Esophagus squamous epithelium (tissue), 4 donors: ENCODE measurements at regions not wholly inside any gene's neighbourhood (a gene's known extent, or its start where the extent isn't known, plus 50 kb on each side); places are given as distances from the start of the nearest gene placed in this dataset.

Experiments
- POLR2A ChIP-seq, 4 donors: fragments of 450-650 bp; IDR thresholded peaks; one replicate each; pipeline ENCODE4 v1.6.1; 2017; ENCODE audit warnings: antibody characterized with exemption in 4 of 4, mild to moderate bottlenecking in 4 of 4, moderate library complexity in 3 of 4
- TF ChIP-seq, protein P1 (sequence below), 6 experiments: fragments of 450-650 bp in 4 of 6; fragments of 200-600 bp in 2 of 6; sonication (generic) in 2 of 6; IDR thresholded peaks; one replicate each; pipeline ENCODE4 v1.5.1; 2016 to 2019; ENCODE audit warnings: antibody characterized with exemption in 6 of 6, mild to moderate bottlenecking in 4 of 6, moderate library complexity in 4 of 6

- TF ChIP-seq, protein P1, sequence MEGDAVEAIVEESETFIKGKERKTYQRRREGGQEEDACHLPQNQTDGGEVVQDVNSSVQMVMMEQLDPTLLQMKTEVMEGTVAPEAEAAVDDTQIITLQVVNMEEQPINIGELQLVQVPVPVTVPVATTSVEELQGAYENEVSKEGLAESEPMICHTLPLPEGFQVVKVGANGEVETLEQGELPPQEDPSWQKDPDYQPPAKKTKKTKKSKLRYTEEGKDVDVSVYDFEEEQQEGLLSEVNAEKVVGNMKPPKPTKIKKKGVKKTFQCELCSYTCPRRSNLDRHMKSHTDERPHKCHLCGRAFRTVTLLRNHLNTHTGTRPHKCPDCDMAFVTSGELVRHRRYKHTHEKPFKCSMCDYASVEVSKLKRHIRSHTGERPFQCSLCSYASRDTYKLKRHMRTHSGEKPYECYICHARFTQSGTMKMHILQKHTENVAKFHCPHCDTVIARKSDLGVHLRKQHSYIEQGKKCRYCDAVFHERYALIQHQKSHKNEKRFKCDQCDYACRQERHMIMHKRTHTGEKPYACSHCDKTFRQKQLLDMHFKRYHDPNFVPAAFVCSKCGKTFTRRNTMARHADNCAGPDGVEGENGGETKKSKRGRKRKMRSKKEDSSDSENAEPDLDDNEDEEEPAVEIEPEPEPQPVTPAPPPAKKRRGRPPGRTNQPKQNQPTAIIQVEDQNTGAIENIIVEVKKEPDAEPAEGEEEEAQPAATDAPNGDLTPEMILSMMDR (IDR thresholded peaks at IDR 0.05), result no peak
- no peak for TF ChIP-seq POLR2A (IDR thresholded peaks at IDR 0.05)
These were observed 1579.3 kb downstream of the HACE1 start for GRCh38 chr6:103280417-103280816.
